ENCODE measurements at regions not wholly inside any gene's neighbourhood (a gene's known extent, or its start where the extent isn't known, plus 50 kb on each side); places are given as distances from the start of the nearest gene placed in this dataset.
A peak's percentile ranks its signal among the peaks of the same experiment; 100 is the strongest.

DNA sequence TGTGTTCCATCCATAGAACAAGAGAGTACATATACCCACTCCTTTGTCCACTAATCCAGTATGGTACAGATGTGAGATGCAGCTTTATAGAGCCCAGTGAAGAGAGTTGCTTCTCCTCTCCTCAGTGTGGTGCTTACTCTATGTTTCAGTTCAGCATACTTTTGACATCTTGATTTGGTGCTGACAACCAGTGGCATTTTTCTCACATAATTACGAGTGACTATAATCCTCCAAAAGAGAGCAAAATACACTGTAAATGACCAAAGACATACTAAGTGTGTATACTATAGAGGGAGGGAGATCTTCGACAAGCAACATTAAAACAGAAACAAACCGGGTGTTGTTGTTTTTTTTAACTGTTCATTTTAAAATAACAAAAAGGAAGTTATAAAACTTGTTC, 191.5 kb downstream of the KLHL28 start:
- DNase-seq = no peak
- WGBS, 2 experiments (ENCODE audit: insufficient coverage in 1 of 2, insufficient read length in 1 of 2) = 90% methylated on average over 2 of the region's 3 CpGs; no CpG with 5 or more reads in 1 of the 2 experiments
- Histone ChIP-seq H3K27me3 (ENCODE audit: control insufficient read depth, insufficient read depth, low read length, poor library complexity, severe bottlenecking) (no peaks in the 10 kb centered on the region), H3K9me3 (ENCODE audit: control insufficient read depth, low read length) (no peaks in the 10 kb centered on the region), H3K36me3 (ENCODE audit: control insufficient read depth, insufficient read depth, low read length) (no peaks in the 10 kb centered on the region), H3K27ac (ENCODE audit: low read depth, low read length) (no peak overlapping the region), H3K4me3 (ENCODE audit: low read length) (no peak overlapping the region), H3K4me1 (ENCODE audit: control insufficient read depth, insufficient read depth, low read length) (peaks cover 22% of the 10 kb centered on the region), H3K9ac (ENCODE audit: extremely low read depth, low read length, poor library complexity, severe bottlenecking) (no peak overlapping the region)
- no peak overlapping the region for H3K4me3 Mint-ChIP-seq
- no peaks in the 10 kb centered on the region for H3K36me3 Mint-ChIP-seq (ENCODE audit: low read depth)
- H3K27ac Mint-ChIP-seq = no peak overlapping the region
- no peaks in the 10 kb centered on the region for H3K27me3 Mint-ChIP-seq (ENCODE audit: insufficient read depth)
- H3K4me1 Mint-ChIP-seq = peaks cover 27% of the 10 kb centered on the region
- TF ChIP-seq, protein P1, sequence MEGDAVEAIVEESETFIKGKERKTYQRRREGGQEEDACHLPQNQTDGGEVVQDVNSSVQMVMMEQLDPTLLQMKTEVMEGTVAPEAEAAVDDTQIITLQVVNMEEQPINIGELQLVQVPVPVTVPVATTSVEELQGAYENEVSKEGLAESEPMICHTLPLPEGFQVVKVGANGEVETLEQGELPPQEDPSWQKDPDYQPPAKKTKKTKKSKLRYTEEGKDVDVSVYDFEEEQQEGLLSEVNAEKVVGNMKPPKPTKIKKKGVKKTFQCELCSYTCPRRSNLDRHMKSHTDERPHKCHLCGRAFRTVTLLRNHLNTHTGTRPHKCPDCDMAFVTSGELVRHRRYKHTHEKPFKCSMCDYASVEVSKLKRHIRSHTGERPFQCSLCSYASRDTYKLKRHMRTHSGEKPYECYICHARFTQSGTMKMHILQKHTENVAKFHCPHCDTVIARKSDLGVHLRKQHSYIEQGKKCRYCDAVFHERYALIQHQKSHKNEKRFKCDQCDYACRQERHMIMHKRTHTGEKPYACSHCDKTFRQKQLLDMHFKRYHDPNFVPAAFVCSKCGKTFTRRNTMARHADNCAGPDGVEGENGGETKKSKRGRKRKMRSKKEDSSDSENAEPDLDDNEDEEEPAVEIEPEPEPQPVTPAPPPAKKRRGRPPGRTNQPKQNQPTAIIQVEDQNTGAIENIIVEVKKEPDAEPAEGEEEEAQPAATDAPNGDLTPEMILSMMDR (conservative IDR thresholded peaks at IDR 0.05) = no peak
- no peaks in the 10 kb centered on the region for H3K9me3 Mint-ChIP-seq

DNA sequence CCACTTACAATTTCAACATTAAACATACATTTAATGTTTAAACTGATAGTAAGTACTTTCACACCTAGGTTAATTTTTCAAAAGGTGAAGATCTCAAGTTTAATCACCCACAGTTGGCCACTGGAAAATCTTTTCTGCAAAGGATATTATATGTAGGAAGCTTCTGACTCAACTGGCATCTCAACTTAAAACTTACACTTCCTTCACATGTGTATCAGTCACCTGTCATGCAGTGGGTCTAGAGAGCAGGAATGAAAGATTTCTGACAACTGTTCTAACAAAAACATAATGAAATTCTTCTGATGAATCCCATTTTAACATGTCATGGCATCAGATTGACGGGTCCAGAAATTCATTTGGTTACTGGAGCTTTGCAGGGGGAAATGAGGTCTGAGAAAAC, 192.8 kb downstream of the KLHL28 start:
- Mint-ChIP-seq H3K36me3 (ENCODE audit: low read depth) (no peaks in the 10 kb centered on the region), H3K4me3 (no peak overlapping the region), H3K27me3 (ENCODE audit: insufficient read depth) (no peaks in the 10 kb centered on the region), H3K9me3 (no peaks in the 10 kb centered on the region), H3K4me1 (peaks cover 27% of the 10 kb centered on the region), H3K27ac (no peak overlapping the region)
- H3K4me3 ChIP-seq (ENCODE audit: low read length) = no peak overlapping the region
- H3K9me3 ChIP-seq (ENCODE audit: control insufficient read depth, low read length) = no peaks in the 10 kb centered on the region
- H3K4me1 ChIP-seq (ENCODE audit: control insufficient read depth, insufficient read depth, low read length) = peaks cover 22% of the 10 kb centered on the region
- no peak overlapping the region for H3K9ac ChIP-seq (ENCODE audit: extremely low read depth, low read length, poor library complexity, severe bottlenecking)
- 89 to 100% methylated on average over 1 of the region's 1 CpG for WGBS, 2 experiments (ENCODE audit: insufficient coverage in 1 of 2, insufficient read length in 1 of 2)
- no peaks in the 10 kb centered on the region for H3K36me3 ChIP-seq (ENCODE audit: control insufficient read depth, insufficient read depth, low read length)
- TF ChIP-seq, protein P1 (conservative IDR thresholded peaks at IDR 0.05) = no peak
- H3K27me3 ChIP-seq (ENCODE audit: control insufficient read depth, insufficient read depth, low read length, poor library complexity, severe bottlenecking) = no peaks in the 10 kb centered on the region
- no peak overlapping the region for H3K27ac ChIP-seq (ENCODE audit: low read depth, low read length)
- DNase-seq = no peak

- no peak overlapping the region for H3K27ac Mint-ChIP-seq
- 86 to 96% methylated on average over 3 to 4 of the region's 5 CpGs for WGBS, 2 experiments (ENCODE audit: insufficient coverage in 1 of 2, insufficient read length in 1 of 2)
Measured at GRCh38 chr14:44767646-44768173, 194.0 kb downstream of the KLHL28 start.

More at GRCh38 chr14:44767646-44768173, 194.0 kb downstream of the KLHL28 start:
- H3K9me3 ChIP-seq (ENCODE audit: control insufficient read depth, low read length) = no peaks in the 10 kb centered on the region
- H3K9ac ChIP-seq (ENCODE audit: extremely low read depth, low read length, poor library complexity, severe bottlenecking) = no peak overlapping the region
- H3K4me3 ChIP-seq (ENCODE audit: low read length) = peak overlapping the region; percentile 30
- no peaks in the 10 kb centered on the region for H3K36me3 Mint-ChIP-seq (ENCODE audit: low read depth)
- no peak overlapping the region for H3K27ac ChIP-seq (ENCODE audit: low read depth, low read length)
- TF ChIP-seq, protein P1 (conservative IDR thresholded peaks at IDR 0.05) = no peak
- H3K4me1 Mint-ChIP-seq = peaks cover 27% of the 10 kb centered on the region
- H3K27me3 Mint-ChIP-seq (ENCODE audit: insufficient read depth) = no peaks in the 10 kb centered on the region
- H3K9me3 Mint-ChIP-seq = no peaks in the 10 kb centered on the region
- H3K27me3 ChIP-seq (ENCODE audit: control insufficient read depth, insufficient read depth, low read length, poor library complexity, severe bottlenecking) = no peaks in the 10 kb centered on the region
- no peaks in the 10 kb centered on the region for H3K36me3 ChIP-seq (ENCODE audit: control insufficient read depth, insufficient read depth, low read length)
- peak; percentile 56 for DNase-seq
- peaks cover 22% of the 10 kb centered on the region for H3K4me1 ChIP-seq (ENCODE audit: control insufficient read depth, insufficient read depth, low read length)
- no peak overlapping the region for H3K4me3 Mint-ChIP-seq
